ENCODE measurements at regions not wholly inside any gene's neighbourhood (a gene's known extent, or its start where the extent isn't known, plus 50 kb on each side); places are given as distances from the start of the nearest gene placed in this dataset.

GRCh38 chrX:52576474-52576873, 59.6 kb upstream of the XAGE1B start:
- in situ Hi-C loops (cut with MboI) (loop anchor here (25.0 kb wide), 1 partner anchor 411 kb away; no protein-coding TSS in a partner anchor), intact Hi-C loops (cut with micrococcal nuclease; ENCODE audit: unreplicated experiment) (no loop called here)
- Histone ChIP-seq H3K27ac (ENCODE audit: control insufficient read depth, insufficient read depth) (no peak overlapping the region), H3K4me2 (ENCODE audit: control insufficient read depth, insufficient read depth) (no peak overlapping the region), H3K9ac (ENCODE audit: control insufficient read depth, insufficient read depth, low read length) (no peak overlapping the region), H3K79me2 (ENCODE audit: control insufficient read depth, insufficient read depth, low read length) (no peaks in the 10 kb centered on the region), H2AFZ (ENCODE audit: control insufficient read depth, low read depth, low read length) (no peak overlapping the region), H3K9me3 (replicated peaks; ENCODE audit: control insufficient read depth, insufficient read depth, low read length) (no peaks in the 10 kb centered on the region; the same call in 2 of the 3 replicates), H4K20me1 (ENCODE audit: control insufficient read depth, insufficient read depth) (no peaks in the 10 kb centered on the region), H3K36me3 (ENCODE audit: control insufficient read depth in 2 of 2, insufficient read depth in 2 of 2, low read length in 1 of 2) (no peaks in the 10 kb centered on the region), H3K27me3 (replicated peaks in 1 of 2; ENCODE audit: control insufficient read depth in 2 of 2, insufficient read depth in 2 of 2, low read length in 1 of 2) (no peaks in the 10 kb centered on the region), H3K4me3 (no peak overlapping the region), H3K4me1 (ENCODE audit: control insufficient read depth, insufficient read depth, low read length) (no peaks in the 10 kb centered on the region)
- no TSS peak for BruUV-seq (replicated peaks)
- ATAC-seq: no peak
- no peak for DNase-seq (ENCODE audit: low read depth, low spot score)
- SMC1A ChIA-PET (ENCODE audit: uncharacterized antibody, unreplicated experiment): interaction anchor here (0.9 kb wide), 2 partner anchors 20 to 414 kb away, joined by 3 to 4 read pairs; no protein-coding TSS in a partner anchor
- WGBS (ENCODE audit: insufficient coverage, insufficient replicate concordance, low lambda C conversion rate, missing lambda C conversion rate): 43% methylated on average over 5 of the region's 5 CpGs
- CTCF ChIA-PET: interaction anchor here (0.7 to 3.7 kb wide), 2 partner anchors 414 to 419 kb away, joined by 4 to 17 read pairs; no protein-coding TSS in a partner anchor
- FAIRE-seq: no peak
- POLR2A ChIA-PET: no interaction called here
- no peak for TF ChIP-seq ZNF687 (IDR thresholded peaks at IDR 0.05)
- TF ChIP-seq TBL1XR1 (IDR thresholded peaks at IDR 0.05; ENCODE audit: low read depth, low read length): no peak
- no peak for TF ChIP-seq SKIL (IDR thresholded peaks at IDR 0.05; ENCODE audit: low read depth, poor library complexity, severe bottlenecking)
- TF ChIP-seq PAX5 (IDR thresholded peaks at IDR 0.05; ENCODE audit: borderline replicate concordance, low read depth, low read length): no peak
- no peak for TF ChIP-seq MAX (IDR thresholded peaks at IDR 0.05; ENCODE audit: low read depth, low read length)
- no peak for TF ChIP-seq POLR2AphosphoS2 (IDR thresholded peaks at IDR 0.05; ENCODE audit: low read depth, low read length)
- TF ChIP-seq ZNF24 (IDR thresholded peaks at IDR 0.05): no peak
- TF ChIP-seq ATF3 (IDR thresholded peaks at IDR 0.05; ENCODE audit: borderline replicate concordance, extremely low read depth, low read depth, low read length): no peak
- TF ChIP-seq SUZ12 (IDR thresholded peaks at IDR 0.05; ENCODE audit: unreplicated experiment): no peak
- no peak for TF ChIP-seq ZNF207 (IDR thresholded peaks at IDR 0.05; ENCODE audit: borderline replicate concordance)
- TF ChIP-seq ZNF217 (IDR thresholded peaks at IDR 0.05): no peak
- no peak for TF ChIP-seq YY1 (IDR thresholded peaks at IDR 0.05; ENCODE audit: low read depth, low read length)
- RAD21 ChIA-PET (ENCODE audit: unreplicated experiment): interaction anchor here (1.6 kb wide), 1 partner anchor 418 kb away, joined by 7 read pairs; no protein-coding TSS in a partner anchor
